Naive thymus-derived CD8-positive, alpha-beta T cell (primary cell): ENCODE measurements at regions not wholly inside any gene's neighbourhood (a gene's known extent, or its start where the extent isn't known, plus 50 kb on each side); places are given as distances from the start of the nearest gene placed in this dataset.
"Not testable (repeated sequence)": the region's sequence is repeated elsewhere in the genome, so short reads cannot be mapped to it uniquely, and the experiment has no call there.

Source experiments
- ATAC-seq, 2 donors: fragments of 150-1000 bp; cut with Tn5 transposase in 1 of 2; sonication (Bioruptor Pico), chemical (Tn5 transposase) in 1 of 2; 1 replicate in 1 of 2; 2 replicates in 1 of 2; pipeline ENCODE4 v1.10.0; 2021; ENCODE audit warnings: mild to moderate bottlenecking in 2 of 2, moderate library complexity in 2 of 2
- POLR2A ChIA-PET: fragments of 350-600 bp; sonication (Branson Sonifier 250); formaldehyde crosslinking; loops from one replicate; lab custom pipeline; 2021; ENCODE audit warnings: antibody characterized with exemption; lab: Charles Lee
- DNase-seq, 10 donors: peaks; one replicate each; pipeline versions ENCODE4 v3.0.0 to v3.0.0-alpha.2; 2020 to 2022
- H3K27ac Mint-ChIP-seq, 10 donors: one replicate each; pipeline ENCODE4 v1.8.0; 2020 to 2022; ENCODE audit warnings: mild to moderate bottlenecking in 10 of 10, mixed read lengths in 10 of 10, moderate library complexity in 4 of 10, inconsistent platforms in 1 of 10
- H3K27me3 Mint-ChIP-seq, 5 donors: one replicate each; pipeline ENCODE4 v1.8.0; 2021 to 2022; ENCODE audit warnings: mixed read lengths in 5 of 5
- H3K36me3 Mint-ChIP-seq, 3 donors: one replicate each; pipeline ENCODE4 v1.8.0; 2020 to 2022; ENCODE audit warnings: mixed read lengths in 3 of 3, mild to moderate bottlenecking in 2 of 3, inconsistent platforms in 1 of 3
- H3K4me1 Mint-ChIP-seq, 4 donors: one replicate each; pipeline ENCODE4 v1.8.0; 2021 to 2022; ENCODE audit warnings: mixed read lengths in 4 of 4
- H3K4me3 Mint-ChIP-seq, 10 donors: one replicate each; pipeline ENCODE4 v1.8.0; 2020 to 2022; ENCODE audit warnings: mild to moderate bottlenecking in 10 of 10, mixed read lengths in 10 of 10, moderate library complexity in 6 of 10, inconsistent platforms in 1 of 10
- H3K9me3 Mint-ChIP-seq, 9 donors: one replicate each; pipeline ENCODE4 v1.8.0; 2020 to 2022; ENCODE audit warnings: mixed read lengths in 9 of 9, mild to moderate bottlenecking in 3 of 9, inconsistent platforms in 1 of 9, moderate library complexity in 1 of 9

GRCh38 chr17:22044706-22045246 is 352.5 kb downstream of the KCNJ18 start:
- ATAC-seq, H3K4me3 Mint-ChIP-seq, H3K27me3 Mint-ChIP-seq, H3K9me3 Mint-ChIP-seq, H3K4me1 Mint-ChIP-seq, H3K36me3 Mint-ChIP-seq, POLR2A ChIA-PET, DNase-seq, H3K27ac Mint-ChIP-seq: not testable (repeated sequence)

- ATAC-seq, POLR2A ChIA-PET, H3K4me3 Mint-ChIP-seq, H3K36me3 Mint-ChIP-seq, DNase-seq, H3K27me3 Mint-ChIP-seq, H3K27ac Mint-ChIP-seq, H3K4me1 Mint-ChIP-seq: not testable (repeated sequence)
- peaks cover 0 to 12% (median 4%) of the 10 kb centered on the region in 9 donors for H3K9me3 Mint-ChIP-seq
Measured at GRCh38 chr17:22047521-22047920, 355.2 kb downstream of the KCNJ18 start.

GRCh38 chr17:22048226-22048625 is 355.9 kb downstream of the KCNJ18 start:
- H3K9me3 Mint-ChIP-seq = peaks cover 0 to 12% (median 4%) of the 10 kb centered on the region in 9 donors
- ATAC-seq, H3K27me3 Mint-ChIP-seq, DNase-seq, H3K27ac Mint-ChIP-seq, H3K4me3 Mint-ChIP-seq, H3K4me1 Mint-ChIP-seq, POLR2A ChIA-PET, H3K36me3 Mint-ChIP-seq: not testable (repeated sequence)

DNA sequence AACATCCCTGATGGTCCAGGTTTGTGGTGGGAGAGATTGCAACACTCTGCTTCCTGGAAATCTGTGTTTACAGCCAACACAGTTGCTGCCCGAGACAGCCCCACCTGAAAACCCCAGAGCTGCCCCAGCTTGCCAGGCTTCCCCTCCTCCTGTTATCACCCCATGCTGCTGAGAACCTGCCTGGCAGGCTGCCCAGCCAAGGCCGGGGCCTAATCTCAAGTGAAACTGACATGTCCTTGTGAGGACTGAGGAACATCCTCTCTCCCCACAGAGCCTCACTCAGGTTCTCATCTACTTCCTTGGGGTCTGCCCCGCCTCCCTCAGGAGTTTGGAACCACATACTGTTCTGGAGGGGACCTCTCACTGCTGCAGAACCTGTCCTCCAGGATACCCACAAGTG is 358.4 kb downstream of the KCNJ18 start:
- H3K9me3 Mint-ChIP-seq, DNase-seq, H3K27me3 Mint-ChIP-seq, ATAC-seq, H3K36me3 Mint-ChIP-seq, H3K4me3 Mint-ChIP-seq, H3K4me1 Mint-ChIP-seq, POLR2A ChIA-PET, H3K27ac Mint-ChIP-seq: not testable (repeated sequence)

- DNase-seq, H3K36me3 Mint-ChIP-seq, H3K27ac Mint-ChIP-seq, H3K27me3 Mint-ChIP-seq, H3K4me1 Mint-ChIP-seq, POLR2A ChIA-PET, ATAC-seq, H3K4me3 Mint-ChIP-seq: not testable (repeated sequence)
- H3K9me3 Mint-ChIP-seq = peaks cover 0 to 14% (median 3%) of the 10 kb centered on the region in 9 donors
Measured at GRCh38 chr17:22052715-22053114, 360.4 kb downstream of the KCNJ18 start.

- H3K4me3 Mint-ChIP-seq, ATAC-seq, H3K27me3 Mint-ChIP-seq, H3K27ac Mint-ChIP-seq, H3K4me1 Mint-ChIP-seq, POLR2A ChIA-PET, H3K36me3 Mint-ChIP-seq, DNase-seq: not testable (repeated sequence)
- H3K9me3 Mint-ChIP-seq = peaks cover 0 to 13% (median 4%) of the 10 kb centered on the region in 9 donors
Measured at GRCh38 chr17:22056566-22056965, 364.2 kb downstream of the KCNJ18 start.

- H3K4me3 Mint-ChIP-seq, POLR2A ChIA-PET, H3K27ac Mint-ChIP-seq, H3K36me3 Mint-ChIP-seq, H3K27me3 Mint-ChIP-seq, ATAC-seq, DNase-seq, H3K4me1 Mint-ChIP-seq: not testable (repeated sequence)
- peaks cover 0 to 10% (median 0%) of the 10 kb centered on the region in 9 donors for H3K9me3 Mint-ChIP-seq
Measured at GRCh38 chr17:22075918-22076317, 383.6 kb downstream of the KCNJ18 start.

DNA sequence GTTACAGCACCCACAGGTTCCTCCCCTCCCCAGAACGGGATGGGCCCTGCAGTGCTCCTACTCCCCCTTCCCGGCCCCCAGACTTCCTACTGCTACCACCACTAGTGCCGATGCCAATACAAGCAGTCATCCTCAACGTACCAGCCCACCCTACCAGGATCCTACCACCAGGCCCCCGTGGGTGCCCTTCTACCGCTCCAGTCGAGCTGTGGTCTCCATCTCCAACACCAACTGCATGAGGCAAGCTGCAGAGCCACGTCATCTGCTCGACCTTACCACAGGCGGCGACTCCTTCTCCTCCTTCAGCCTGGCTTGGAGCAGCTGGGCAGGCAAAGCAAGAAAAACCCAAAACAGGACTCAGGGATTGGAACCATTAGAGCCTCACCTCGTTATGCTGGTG is 396.3 kb downstream of the KCNJ18 start:
- DNase-seq, ATAC-seq, H3K27me3 Mint-ChIP-seq, H3K36me3 Mint-ChIP-seq, H3K4me1 Mint-ChIP-seq, H3K27ac Mint-ChIP-seq, POLR2A ChIA-PET, H3K4me3 Mint-ChIP-seq: not testable (repeated sequence)
- H3K9me3 Mint-ChIP-seq = peaks cover 0 to 29% (median 9%) of the 10 kb centered on the region in 9 donors

DNA sequence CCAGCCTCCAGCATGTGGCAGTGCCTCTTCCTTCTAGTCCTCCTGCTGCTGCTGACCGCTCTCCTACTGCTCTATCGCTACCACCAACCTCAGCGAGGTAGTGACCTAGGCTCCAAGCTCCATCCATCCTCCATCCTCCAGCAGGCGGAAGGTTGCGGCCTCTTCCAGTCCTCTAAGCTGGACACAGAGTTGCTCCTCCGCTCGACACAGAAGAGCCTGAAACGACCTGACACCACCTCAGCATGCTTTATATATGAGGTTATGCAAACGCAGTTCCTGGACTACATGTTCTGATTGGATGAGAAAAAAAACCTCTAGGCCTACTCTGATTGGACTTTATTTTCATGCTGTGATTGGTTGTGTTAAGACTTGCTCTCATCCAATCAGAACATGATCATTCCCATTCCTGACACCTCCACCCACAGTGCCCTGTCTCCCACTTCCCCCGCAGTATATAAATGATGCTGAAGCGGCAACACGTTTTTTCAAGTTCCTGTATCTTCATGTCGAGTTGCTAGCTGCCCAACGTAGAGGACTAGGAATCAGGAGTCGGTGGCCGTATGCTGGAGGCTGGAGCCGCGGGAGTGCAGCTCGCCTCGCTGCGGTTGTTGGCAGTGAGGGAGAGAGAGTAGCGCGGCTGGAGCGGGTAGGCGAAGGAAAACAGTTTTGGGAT is 398.1 kb downstream of the KCNJ18 start:
- Mint-ChIP-seq H3K4me3 (no peak overlapping the region), H3K4me1 (no peaks in the 10 kb centered on the region), H3K27ac (no peak overlapping the region), H3K9me3 (peaks cover 0 to 29% (median 8%) of the 10 kb centered on the region in 9 donors), H3K36me3 (peaks cover 0 to 3% (median 0%) of the 10 kb centered on the region in 3 donors), H3K27me3 (no peaks in the 10 kb centered on the region)
- no peak for DNase-seq
- POLR2A ChIA-PET = no interaction called here
- ATAC-seq = no peak

GRCh38 chr17:22091041-22091679 is 398.8 kb downstream of the KCNJ18 start:
- H3K9me3 Mint-ChIP-seq = peaks cover 0 to 29% (median 8%) of the 10 kb centered on the region in 9 donors
- H3K27ac Mint-ChIP-seq, H3K4me1 Mint-ChIP-seq, H3K27me3 Mint-ChIP-seq, H3K36me3 Mint-ChIP-seq, POLR2A ChIA-PET, H3K4me3 Mint-ChIP-seq, DNase-seq, ATAC-seq: not testable (repeated sequence)

- peaks cover 0 to 27% (median 7%) of the 10 kb centered on the region in 9 donors for H3K9me3 Mint-ChIP-seq
- H3K4me3 Mint-ChIP-seq, POLR2A ChIA-PET: not testable (repeated sequence)
Measured at GRCh38 chr17:22091840-22092239, 399.5 kb downstream of the KCNJ18 start.

GRCh38 chr17:22095414-22095813 is 403.1 kb downstream of the KCNJ18 start:
- H3K4me1 Mint-ChIP-seq, DNase-seq, H3K27me3 Mint-ChIP-seq, ATAC-seq, H3K36me3 Mint-ChIP-seq, H3K27ac Mint-ChIP-seq, POLR2A ChIA-PET, H3K4me3 Mint-ChIP-seq: not testable (repeated sequence)
- H3K9me3 Mint-ChIP-seq = peaks cover 0 to 13% (median 5%) of the 10 kb centered on the region in 9 donors

More at GRCh38 chr17:22091840-22092239, 399.5 kb downstream of the KCNJ18 start:
- not testable (repeated sequence) for H3K4me1 Mint-ChIP-seq, ATAC-seq, DNase-seq, H3K27ac Mint-ChIP-seq, H3K36me3 Mint-ChIP-seq, H3K27me3 Mint-ChIP-seq

DNA sequence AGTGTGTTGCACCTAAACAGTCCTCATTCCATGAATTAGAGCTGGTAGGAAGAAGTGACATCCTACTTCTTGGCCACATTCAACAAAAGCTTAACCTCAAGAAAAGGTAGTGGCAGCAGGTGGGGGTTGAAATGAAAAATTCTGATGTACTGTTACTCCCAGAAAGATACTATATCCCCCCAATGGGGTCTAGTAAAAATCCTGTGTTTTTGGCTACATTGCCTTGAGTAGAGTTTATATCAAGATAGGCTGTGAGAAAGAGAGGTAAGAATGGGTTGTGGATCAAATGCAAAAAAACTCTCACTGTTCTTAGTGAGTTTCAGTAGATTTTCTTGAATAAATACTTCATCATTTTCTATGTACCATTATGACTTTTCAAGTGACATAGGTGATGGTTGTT is 407.3 kb downstream of the KCNJ18 start:
- H3K36me3 Mint-ChIP-seq, ATAC-seq, H3K27me3 Mint-ChIP-seq, H3K9me3 Mint-ChIP-seq, DNase-seq, H3K27ac Mint-ChIP-seq, POLR2A ChIA-PET, H3K4me3 Mint-ChIP-seq, H3K4me1 Mint-ChIP-seq: not testable (repeated sequence)
